NCI-H82 treated with DMSO at 0.1 percent for 48 hours (cell line): ENCODE measurements at regions not wholly inside any gene's neighbourhood (a gene's known extent, or its start where the extent isn't known, plus 50 kb on each side); places are given as distances from the start of the nearest gene placed in this dataset.
"Not testable (repeated sequence)": the region's sequence is repeated elsewhere in the genome, so short reads cannot be mapped to it uniquely, and the experiment has no call there.

Source experiments
- DNase-seq: peaks from one replicate; lab custom pipeline; 2025; ENCODE audit not compliant: unreplicated experiment; lab: John Stamatoyannopoulos, UW

GRCh38 chrX:139201924-139202323 is 328.6 kb upstream of the F9 start:
- DNase-seq = no peak

DNA sequence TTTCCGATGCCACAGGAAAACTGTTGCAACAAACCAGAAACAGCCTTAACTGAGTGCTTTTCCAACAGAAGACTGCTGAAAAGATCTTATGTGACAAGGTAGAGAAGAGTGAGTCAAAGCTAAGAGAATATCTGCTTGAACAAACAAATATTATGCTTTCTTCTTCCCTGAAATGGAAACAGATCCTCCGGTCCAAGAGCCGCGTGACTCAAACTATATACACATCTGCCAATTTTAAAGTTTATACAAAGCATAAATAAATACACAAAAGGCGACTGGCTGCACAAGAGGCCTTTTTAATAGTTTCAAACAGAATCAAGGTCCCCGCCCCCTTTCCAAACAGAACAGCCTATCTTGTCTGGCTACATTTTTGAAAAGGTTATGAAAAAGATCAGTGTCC is 329.7 kb upstream of the F9 start:
- no peak for DNase-seq

GRCh38 chrX:139200346-139200745 is 330.2 kb upstream of the F9 start:
- DNase-seq = no peak

GRCh38 chrX:139199933-139200332 is 330.6 kb upstream of the F9 start:
- DNase-seq = no peak

DNA sequence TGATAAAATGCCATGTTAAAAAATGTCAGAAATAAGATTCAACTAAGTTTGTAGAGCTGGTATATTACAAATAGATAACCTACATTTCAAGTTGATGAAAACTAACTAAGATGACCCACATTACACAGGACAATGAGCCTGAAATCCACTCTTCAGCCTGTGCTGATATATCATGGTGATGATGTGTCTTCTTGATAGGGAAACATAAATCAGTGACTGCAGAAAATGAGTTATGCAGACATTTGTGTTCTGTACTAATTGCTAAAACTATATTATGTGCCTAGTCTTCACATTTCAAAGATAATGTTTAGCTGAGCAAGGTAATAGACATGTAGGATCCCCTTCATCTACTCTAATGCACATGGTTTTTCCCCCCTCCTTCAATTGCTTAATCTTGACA is 331.6 kb upstream of the F9 start:
- no peak for DNase-seq

DNA sequence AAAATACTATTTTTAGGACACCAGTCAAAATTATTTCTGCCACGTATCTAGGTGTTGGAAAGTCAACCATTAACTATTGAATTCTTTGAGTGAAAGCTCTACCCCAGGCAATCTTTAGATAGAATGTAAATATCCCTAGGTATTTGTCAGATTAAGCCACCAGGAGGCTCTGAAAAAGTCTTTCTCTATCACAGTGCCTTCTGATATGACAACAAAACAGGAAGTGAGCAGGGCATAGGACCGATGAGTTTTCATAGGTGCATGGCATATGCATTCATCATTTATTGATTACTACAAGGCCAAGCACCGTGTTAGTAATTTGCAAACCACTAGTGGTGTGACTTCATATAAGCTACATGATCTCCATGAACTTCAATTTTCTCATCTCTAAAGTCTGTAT is 333.6 kb upstream of the F9 start:
- no peak for DNase-seq

GRCh38 chrX:139194571-139195280 is 335.8 kb upstream of the F9 start:
- DNase-seq = no peak

GRCh38 chrX:139192386-139192961 is 338.1 kb upstream of the F9 start:
- DNase-seq = no peak

GRCh38 chrX:139191746-139192385 is 338.7 kb upstream of the F9 start:
- DNase-seq = no peak

- no peak for DNase-seq
Observed at GRCh38 chrX:139191286-139191685, 339.3 kb upstream of the F9 start.

DNA sequence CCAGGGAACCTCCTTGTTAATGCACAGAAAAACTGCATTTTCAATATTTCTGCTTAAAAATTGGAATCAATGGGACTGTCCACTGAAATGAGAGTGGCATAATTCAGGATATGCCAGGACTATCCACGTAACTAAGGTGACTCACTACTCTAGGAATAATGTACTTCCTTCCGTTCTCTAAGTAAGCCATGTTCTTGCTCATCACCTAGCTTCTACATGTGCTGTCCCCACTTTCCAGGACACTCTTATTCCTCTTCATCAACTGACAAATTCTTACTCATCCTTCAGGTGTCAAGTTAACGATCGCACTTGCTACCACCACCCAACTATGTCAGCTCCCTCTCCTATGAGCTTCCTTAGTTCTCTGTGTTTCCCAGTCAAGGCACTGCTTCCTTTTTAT is 342.8 kb upstream of the F9 start:
- no peak for DNase-seq

- no peak for DNase-seq
Observed at GRCh38 chrX:139186991-139187390, 343.5 kb upstream of the F9 start.

DNA sequence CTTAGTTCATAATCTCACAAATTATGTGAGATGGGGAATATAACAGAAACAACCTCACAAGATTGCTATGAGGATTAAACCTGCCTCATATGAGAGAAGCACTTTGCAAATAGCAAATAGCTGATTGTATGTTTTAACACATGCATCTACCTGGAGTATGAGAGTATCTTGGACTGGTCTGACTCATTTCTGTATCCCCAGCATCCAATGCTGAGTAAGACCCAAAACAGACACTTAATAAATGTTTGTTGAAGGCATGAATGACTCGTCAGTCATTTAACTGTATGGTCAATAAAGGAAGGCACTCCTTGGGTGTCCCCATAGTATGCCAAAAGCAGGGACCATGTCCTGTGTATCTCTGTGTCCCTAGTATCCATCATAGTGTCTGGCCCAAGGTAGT is 350.9 kb upstream of the F9 start:
- no peak for DNase-seq

DNA sequence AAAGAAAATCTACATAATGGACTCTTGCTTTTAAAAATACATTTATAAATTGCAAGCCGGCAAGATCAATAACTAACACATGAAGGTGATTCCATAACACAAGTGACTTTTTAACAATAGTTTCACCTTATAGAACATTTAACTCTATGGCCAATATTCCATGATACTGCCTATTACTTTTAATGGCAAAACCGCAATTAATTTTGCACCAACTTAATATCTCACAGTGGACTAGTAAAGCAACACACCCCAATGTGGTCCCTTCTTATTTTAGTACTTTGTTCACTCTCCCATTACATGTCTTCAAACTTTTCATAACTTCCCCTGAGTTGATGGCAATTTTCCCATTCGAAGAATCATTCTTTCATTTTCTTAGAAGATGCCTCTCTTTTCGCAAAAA is 351.6 kb upstream of the F9 start:
- DNase-seq = no peak

- no peak for DNase-seq
Observed at GRCh38 chrX:139172731-139173130, 357.8 kb upstream of the F9 start.

DNA sequence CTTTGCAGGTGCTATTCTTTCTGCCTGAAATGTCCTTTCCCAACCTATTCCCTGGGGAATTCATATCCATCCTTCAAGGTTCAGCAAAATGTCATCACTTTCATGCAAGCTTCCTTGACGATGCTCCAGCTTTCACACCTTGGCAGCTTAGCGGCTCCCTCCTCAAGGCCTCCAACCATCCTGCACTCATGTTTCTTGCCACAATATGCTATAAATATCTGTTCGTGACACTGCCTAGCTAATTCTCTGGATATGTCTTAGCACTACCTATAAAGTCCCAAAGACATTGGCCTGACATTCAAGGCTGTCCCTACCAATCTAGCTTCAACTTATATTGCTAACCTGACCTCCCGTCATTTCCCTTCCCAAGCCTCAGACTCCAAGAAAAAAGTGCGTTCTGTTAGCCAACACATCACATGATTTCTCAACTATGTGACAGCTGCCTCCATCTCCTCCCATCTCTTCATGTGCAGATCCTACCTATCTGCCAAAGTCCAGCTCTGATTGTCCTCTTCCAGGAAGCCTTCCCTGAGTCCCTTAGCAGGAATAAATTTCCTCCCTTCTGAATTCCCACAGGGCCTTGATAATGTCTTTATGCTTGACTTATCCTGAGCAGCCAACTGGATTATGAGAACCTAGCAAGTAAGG is 359.9 kb upstream of the F9 start:
- DNase-seq = no peak

- DNase-seq = no peak
Observed at GRCh38 chrX:139167282-139167681, 363.3 kb upstream of the F9 start.

GRCh38 chrX:139158256-139158655 is 372.3 kb upstream of the F9 start:
- no peak for DNase-seq

GRCh38 chrX:139156356-139156755 is 374.2 kb upstream of the F9 start:
- no peak for DNase-seq

- DNase-seq = not testable (repeated sequence)
Observed at GRCh38 chrX:139146625-139147024, 383.9 kb upstream of the F9 start.

- DNase-seq = no peak
Observed at GRCh38 chrX:139141370-139141769, 389.2 kb upstream of the F9 start.

- DNase-seq = no peak
Observed at GRCh38 chrX:139134316-139134715, 396.2 kb upstream of the F9 start.
